ENCODE measurements at regions not wholly inside any gene's neighbourhood (a gene's known extent, or its start where the extent isn't known, plus 50 kb on each side); places are given as distances from the start of the nearest gene placed in this dataset.

DNA sequence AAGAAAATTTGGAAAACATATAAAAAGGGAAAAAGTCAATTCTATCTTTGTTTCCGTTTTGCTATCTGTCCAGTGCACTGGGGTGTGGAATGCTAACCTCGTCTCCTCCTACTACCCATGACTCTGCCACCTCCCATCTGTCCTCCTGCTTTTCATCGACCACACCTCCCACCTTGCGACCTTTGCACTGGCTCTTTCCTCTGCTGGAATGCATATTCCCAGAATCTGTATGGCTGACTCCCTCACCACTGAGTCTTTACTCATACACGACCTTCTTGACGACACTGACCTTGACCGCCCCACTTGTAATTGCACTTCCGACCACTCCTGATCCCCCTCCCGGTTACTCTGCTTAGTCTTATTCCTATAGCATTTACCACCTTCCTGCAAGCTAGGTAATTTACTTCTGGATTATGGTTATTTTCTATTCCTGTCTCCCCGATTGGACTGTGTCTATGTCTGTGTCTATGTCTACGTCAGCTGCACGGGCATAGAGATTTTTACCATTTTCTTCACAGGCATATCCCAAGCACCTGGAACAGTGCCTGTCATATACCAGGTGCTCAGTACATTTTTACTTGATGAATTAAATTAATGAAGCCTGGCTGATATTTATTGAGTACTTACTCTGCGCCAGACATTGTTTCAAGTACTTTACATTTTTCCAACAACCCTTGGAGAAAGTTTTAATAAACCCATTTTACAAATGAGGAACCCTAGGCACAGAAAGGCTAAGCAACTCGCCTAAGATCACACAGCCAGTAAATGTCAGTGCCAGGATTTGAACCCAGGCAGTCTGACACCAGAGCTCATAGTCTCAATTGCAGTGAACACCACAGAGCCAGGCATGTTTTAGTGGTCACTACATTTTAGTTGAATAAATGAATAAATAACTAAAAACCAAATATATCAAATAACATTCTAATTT lies 54.0 kb upstream of the SLC22A11 start:
- DNase-seq (ENCODE audit: low read depth) = no peak

- DNase-seq (ENCODE audit: low read depth) = no peak
Measured at GRCh38 chr11:64502634-64503033, 53.1 kb upstream of the SLC22A11 start.

DNA sequence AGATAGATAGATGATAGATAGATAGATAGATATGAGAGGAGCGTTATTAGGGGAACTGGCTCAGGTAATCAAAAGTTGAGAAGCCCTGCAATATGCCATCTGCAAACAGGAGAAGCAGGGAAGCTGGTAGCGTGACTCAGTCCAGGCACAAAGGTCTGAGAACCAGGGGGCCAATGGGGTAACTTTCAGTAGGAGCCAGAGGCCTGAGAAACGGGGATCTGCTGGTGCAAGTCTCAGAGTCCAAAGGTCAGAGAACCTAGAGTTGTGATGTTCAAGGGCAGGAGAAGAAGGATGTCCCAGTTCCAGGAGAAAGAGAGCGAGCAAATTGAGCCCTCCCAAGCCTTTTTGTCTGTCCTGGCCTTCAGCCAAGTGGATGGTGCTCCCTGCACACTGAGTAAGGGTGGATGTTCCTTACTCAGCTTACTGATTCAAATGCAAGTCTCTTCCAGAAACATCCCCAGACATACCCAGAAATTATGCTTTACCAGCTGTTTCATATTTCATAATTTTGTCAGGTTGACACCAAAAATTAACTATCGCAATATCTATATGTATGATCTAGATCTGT lies 52.5 kb upstream of the SLC22A11 start:
- DNase-seq (ENCODE audit: low read depth) = no peak

DNA sequence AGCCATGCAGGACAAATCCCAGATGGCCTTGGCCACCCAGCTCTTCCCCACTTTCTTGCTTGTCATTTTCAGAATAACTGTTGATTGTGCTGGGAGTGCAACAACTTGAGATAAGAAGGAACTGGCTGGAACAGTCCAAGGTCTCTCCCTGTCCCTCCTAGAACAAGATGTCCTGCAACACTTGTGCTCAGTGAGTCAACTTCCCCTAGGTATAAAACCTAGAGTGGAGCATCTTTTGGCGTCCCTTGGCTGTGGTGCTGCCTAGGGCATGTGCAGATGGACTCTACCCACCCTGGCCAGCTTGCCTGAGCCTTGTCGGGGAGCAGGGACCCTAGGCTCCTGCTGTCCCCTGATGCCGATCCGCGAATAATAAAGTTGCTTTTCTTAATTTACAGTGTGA lies 50.7 kb upstream of the SLC22A11 start:
- DNase-seq (ENCODE audit: low read depth) = no peak
